HuH-7 (cell line): ENCODE measurements at regions not wholly inside any gene's neighbourhood (a gene's known extent, or its start where the extent isn't known, plus 50 kb on each side); places are given as distances from the start of the nearest gene placed in this dataset.
A peak's percentile ranks its signal among the peaks of the same experiment; 100 is the strongest.
"Not testable (repeated sequence)": the region's sequence is repeated elsewhere in the genome, so short reads cannot be mapped to it uniquely, and the experiment has no call there.

Source experiments
- DNase-seq: peaks from one replicate; pipeline ENCODE4 v3.0.0; 2011; ENCODE audit warnings: low spot score

DNA sequence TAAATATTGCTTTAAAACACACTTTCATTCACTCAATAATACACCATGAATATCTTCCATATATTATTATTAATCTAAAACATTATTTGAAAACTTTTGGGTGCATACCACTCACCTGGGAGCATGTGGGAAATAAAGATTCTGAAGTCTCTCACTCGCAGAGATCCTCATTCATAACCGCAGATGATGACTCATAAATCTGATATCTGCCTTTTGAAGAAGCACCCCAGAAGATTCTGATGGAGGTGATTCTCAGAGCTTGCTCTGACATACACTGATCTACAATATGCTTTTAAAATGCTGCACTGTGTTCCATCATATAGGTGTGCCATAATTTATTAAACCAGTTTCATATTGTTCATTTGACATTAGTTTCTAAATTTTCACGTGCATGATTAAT is 135.0 kb upstream of the SGK1 start:
- no peak for DNase-seq

DNA sequence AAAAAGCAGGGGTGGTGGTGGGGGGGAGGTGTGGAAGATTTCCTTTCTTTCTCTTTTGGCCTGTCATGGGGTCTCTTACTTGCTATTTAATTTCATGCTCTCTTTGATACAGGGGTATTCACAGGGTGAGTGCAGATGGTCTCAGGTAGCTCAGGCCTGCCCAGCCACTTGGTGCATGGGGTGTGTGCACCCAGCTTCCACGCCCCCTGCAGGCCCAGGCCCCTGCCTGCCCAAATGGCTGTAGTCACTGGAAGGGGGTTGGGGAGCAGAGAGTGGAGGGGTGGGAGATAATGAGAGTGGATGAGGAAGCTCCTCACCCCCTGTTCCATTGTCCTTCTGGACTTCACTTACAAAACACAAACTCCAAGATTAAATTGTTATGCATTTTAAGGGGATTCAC is 133.6 kb upstream of the SGK1 start:
- no peak for DNase-seq

DNA sequence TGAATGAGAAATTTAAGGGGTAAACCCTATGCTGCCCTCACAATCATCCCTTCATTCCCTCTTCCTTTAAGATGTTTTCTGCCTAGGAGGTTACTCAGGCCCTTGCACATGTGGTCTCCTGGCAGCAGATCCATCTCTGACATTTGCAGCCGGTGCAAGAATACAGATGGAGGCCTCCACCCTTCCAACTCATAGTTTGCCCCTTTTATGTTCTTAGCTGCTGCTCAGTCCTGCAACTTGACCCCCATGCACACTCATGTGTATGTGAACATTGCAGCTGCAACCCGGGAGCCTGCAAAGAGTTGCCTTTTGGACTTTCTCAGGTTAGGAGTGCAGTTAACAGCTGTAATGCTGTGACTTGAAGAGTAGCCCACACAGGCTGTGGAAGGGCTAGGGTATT is 131.9 kb upstream of the SGK1 start:
- no peak for DNase-seq

DNA sequence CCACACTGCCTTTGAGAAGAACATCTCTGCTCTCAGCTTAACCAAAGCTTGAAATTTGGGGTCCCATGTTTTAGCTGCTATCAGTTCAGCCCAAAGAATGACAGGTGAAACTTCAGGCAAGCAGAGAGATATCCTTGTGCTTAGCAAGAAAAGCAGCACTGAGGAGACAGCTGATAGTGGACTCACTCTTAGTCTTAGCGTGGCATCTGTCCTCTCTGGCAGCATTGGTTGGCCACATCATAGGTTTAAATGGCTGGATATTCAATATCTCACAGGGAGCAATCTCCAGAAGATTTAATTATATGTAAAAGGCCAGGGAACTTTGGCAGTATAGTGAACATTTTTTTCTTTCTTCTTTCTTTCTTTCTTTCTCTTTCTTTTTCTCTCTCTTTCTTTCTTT is 131.1 kb upstream of the SGK1 start:
- no peak for DNase-seq

DNA sequence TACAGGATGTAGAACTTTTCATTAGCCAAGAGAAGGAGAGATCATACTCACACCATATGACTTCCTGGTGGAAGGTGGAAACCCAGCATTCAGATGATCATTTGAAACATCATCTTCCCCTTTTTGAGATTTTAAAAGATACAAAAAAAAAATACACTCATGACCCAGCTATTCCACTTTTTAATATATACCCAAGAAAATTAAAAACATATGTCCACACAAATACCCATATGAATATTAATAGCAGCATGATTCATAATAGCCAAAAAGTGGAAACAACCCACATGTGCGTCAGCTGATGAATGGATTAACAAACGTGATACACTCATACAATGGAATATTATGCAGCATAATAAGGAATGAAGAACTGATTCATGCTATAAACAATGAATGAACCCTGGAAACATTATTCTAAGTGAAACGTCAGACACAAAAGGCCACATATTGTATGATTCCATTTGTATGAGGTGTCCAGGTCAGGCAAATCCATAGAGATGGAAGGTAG is 130.0 kb upstream of the SGK1 start:
- DNase-seq: no peak

DNA sequence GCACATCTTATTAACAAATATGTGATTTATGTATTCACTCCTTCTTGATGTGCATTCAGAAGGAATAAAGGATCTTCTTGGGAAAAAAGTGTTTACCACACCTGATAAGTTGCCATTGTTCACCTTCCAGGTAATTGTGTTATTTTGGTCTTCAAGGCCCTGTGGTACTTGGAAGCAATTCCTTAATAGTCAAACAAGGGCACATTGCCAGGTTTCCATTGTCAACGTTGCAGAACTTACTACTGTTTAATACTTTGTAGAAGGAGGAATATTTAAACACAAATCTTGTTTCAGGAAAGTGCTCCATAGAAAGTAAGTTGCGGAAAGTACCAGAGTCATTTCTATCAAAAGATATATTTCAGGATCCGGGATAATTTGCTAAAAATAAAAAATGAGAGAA is 129.5 kb upstream of the SGK1 start:
- DNase-seq: no peak

DNA sequence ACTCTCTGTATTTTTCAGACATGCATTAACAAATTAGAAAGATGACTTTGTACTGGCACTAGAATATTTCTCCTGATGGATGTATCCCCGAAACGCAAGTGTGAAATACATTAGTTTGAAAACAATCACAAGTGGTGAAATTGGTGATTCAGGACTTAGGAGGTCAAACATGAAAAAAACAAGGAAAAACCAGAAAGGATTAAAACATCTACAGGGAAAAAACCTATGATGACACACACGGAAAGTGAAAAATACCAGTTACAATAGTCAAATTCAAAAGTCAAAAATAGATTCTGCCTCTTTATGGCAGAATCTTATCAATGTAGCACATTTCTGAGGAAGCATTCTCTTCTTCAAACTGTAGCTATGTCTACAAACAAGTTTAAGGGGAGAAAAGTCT is 129.0 kb upstream of the SGK1 start:
- no peak for DNase-seq

DNA sequence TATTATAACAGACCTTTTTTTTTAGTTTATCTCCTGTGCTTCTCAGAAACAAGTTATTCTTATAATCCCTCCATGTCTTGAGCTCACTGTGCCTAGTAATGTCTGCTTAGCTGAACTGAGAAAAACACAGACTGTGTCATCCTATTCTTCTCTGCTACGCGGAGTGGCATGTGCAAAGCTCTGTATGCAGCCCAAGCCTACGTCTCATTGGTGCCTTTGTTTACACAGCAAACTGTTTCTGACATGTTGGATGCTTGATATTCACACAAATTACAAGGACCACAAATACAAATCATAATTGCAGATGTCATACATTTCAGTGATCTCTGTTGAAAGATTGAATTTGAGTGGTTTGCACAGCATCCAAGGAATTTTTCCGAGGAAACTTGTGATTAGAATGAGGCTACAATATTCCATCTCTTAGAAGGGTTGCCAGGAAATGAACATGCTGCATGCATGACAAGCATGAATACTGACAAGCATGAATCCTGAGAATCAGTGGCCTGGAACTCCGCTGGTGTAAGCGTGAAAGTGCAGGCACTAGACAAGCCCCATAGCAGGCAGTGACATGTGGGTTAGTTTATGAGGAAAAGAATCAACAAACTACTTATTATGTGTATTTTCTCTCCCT is 128.4 kb upstream of the SGK1 start:
- peak; percentile 33 for DNase-seq

DNA sequence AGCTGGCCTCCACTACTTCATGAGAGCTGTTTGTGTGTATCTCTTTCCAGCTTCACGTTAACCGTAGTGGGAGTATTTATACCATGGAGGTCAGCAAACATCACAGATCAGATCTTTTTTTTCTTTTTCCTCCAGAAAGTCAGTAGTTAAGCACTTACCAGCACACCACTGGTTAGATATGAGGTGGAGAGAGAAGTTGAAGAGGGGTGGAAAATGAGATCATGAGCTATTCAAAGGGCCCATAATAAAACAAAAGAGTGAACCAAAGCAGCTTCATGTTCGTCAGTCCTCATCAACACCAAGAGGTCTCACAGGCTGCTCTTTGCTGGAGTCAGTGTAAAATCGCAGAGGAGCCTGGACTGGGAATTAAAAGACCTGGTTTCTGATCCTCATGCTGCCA is 125.1 kb upstream of the SGK1 start:
- no peak for DNase-seq

DNA sequence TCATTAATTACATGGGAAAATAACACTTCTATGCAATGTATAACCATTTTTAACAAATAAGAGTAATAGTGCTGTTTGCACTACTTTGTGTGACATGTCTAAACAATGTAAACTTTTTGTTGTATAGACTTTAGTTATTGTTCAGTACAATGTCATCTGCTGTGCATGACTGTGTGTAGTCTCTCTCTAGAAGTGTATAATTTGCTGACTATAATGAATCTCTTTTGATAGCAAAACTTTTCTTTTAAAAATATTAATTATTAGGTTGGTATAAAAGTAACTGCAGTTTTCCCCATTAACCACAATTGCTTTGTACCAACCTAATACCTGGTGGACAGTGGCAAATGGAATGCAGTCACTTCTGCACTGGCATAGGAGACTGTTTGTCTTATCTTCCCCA is 124.2 kb upstream of the SGK1 start:
- no peak for DNase-seq

DNA sequence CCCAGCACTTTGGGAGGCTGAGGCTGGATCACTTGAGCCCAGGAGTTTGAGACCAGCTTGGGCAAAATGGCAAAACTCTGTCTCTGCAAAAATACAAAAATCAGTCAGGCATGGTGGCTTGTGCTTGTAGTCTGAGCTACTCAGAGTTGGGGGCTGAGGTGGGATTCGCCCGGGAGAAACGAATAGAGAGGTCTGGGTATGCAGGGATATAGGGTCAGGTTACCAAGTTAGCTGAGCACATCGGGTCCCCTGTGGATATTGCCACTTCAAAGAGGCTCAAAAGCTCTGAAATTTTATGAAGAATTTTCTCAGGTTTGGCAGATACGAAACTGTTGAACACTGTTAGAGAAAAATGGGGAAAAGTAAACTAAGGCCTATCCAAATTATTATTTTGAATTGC is 120.9 kb upstream of the SGK1 start:
- DNase-seq: no peak

DNA sequence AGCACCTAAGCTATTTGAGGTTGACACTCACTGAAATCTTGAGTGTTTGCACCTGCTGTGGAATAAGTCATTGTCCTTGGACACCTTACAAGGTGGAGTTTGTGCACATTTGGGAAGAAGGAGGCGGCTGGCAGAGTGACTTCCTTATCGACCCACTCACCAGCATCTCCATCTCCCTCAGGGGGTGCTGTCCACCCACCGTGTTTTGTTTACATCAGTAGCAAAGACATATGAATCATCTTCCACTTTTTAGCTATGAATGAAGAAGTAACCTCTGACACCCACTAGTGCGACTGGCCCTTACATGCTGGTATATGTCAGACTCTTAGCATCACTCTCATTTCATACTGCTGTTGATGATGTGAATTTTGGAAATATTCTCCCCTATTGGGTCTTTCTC is 119.5 kb upstream of the SGK1 start:
- no peak for DNase-seq

DNA sequence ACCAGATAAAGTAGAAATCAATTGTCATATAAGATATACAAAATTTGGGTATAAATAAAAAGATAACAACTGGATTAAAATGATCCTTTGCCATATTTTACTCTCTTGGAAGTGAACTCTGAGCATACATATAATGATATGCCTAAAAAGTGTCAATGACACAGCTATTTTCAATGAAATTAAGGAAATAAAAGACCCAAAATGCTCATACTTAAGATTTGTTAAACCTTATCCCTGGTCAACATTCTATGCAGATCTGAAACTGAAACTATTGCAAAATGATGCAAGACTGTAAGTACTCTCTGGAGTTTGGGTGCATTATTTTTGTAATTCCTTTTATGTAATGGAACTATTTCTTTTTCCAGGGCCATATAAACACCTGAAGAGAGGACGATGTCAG is 119.0 kb upstream of the SGK1 start:
- DNase-seq: no peak

DNA sequence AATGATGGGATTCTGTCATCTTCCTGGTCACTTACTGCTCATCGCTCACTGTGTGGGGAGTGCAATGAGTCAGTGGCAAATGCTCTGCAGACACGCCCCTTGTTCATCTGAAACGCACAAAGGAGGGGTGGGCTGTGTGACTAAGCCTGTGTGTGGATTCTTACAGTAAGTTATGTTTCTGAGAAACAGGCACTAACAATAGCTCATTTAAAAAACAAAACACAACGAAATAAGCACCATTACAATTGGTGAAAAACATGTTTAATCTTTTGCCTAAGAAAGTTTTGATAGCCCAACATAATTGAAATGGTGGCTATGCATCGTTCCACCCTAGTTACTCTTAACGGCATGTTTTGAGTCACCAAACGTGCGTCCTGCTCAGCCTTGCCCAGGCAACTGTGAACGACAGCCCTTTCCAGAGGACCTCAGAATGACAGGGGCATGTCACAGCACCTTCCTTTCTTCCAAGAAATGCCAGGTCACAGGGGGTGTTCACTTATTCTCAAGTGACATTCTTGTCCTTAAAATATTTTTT is 118.4 kb upstream of the SGK1 start:
- DNase-seq: no peak

DNA sequence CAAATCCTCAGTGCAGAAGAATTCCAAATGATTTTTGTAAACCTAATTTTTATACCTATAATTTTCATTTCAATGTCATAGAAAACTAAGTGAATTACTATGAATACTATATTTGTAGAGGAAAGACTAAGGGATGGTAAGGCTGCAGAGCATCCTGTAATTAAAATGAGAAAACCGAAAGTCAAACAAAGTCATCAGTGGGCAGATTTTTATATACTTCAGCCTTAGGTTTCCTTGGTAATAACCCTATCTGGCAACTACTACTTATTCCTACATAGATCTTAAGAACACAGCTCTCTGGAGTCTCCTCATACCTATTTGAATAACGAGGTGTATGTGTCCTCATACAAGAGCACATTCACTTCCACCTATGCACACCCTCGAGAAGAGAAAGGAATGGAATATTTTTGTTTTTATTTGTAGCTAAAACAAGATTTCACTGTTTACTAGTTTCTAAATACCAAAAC is 117.9 kb upstream of the SGK1 start:
- DNase-seq: no peak

DNA sequence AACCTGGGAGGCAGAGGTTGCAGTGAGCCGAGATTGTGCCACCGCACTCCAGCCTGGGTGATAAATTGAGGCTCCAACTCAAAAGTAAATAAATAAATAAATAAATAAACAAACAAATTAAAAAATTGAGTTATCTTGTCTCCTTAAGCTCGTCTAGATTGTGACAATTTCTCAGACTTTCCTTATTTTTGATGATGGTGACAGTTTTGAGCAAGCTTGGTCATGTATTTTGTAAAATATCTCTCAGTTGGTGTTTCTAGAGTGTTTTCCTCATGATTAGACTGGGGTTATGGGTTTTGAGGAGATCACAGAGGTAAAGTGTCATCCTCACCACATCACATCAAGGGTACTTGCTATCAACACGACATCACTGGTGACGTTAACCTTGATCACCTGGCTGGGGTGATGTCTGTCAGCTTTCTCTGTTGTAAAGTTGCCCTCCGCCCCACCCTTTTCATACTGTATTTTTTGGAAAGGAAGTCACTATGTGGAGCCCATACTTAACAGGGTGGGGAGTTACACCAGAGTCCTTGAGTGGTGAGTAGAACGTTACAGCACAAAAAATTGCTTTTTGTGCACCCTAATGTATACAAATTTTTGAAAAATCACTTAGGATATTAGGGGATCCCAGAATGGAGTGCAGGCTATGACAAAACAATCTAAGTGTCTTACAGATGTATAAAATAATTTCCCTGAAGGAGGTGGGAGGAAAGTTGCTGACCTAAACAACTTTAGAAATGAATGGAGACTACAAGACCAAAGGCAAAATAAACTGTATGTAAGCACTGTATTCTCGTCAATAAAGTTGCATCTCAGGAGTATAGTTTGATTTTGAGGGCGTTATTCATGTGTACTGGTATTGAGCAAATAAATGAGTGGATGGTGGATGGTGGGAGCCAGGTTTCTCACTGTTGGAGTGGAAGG is 116.4 kb upstream of the SGK1 start:
- DNase-seq: no peak

DNA sequence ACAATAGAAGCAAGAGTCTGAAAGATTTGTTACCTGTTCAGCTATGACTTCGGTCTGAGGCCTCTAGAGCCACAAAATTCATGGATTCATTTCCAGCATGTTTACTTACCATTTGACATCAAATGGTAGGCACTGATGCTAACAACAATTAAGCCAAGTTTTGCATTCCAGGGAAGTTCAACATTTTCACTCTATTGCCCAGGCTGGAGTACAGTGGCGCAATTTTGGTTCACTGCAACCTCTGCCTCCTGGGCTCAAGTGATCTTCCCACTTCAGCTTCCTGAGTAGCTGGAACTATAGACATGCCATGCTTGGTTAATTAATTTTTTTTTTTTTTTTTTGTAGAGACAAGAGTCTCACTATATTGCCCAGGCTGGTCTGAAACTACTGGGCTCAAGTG is 114.1 kb upstream of the SGK1 start:
- DNase-seq: no peak

DNA sequence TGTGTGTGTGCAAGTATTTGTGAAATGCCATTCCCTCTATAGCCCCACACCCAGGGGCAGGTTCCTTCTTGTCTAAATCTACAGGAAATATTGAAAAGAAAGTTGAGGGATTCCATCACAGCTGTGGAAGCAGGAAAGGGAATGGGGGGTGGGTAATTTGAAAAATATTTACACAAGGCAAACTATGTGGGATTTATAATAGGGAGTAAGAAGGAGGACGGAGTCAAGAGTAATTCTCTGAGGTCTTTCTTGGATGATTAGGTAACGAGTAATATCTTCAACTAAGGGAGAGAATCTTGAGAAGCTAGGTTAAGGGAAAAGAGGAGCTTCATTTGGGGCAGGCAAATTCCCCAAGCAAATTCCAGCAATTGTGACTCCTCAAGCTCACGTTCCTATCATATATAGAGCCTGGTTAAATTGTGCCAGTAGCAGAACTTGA is 113.5 kb upstream of the SGK1 start:
- DNase-seq: no peak

DNA sequence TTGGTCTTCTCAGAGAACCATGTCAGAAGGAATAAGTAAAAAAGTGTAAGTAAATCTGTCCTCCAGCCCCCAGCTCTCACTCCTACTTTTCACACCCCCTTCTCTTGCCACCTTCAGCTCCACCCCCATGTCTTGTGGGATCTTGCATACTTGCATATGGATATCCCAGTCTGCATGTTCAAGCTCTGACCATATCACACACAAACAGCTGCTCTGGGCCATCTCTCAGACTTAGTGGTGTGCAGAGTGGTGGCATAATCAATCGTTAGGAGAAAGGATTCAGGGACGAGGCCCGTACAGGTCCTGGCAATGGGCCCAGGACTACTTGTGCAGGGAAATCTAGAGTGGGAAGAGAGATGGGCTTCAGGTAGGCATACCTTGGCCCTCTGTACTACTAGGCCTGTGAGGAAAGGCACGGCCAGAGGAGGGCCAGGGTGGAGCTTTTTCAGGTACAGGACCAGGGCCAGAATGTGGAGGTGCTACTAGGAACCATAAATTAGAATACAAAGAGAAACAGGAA is 112.0 kb upstream of the SGK1 start:
- no peak for DNase-seq

DNA sequence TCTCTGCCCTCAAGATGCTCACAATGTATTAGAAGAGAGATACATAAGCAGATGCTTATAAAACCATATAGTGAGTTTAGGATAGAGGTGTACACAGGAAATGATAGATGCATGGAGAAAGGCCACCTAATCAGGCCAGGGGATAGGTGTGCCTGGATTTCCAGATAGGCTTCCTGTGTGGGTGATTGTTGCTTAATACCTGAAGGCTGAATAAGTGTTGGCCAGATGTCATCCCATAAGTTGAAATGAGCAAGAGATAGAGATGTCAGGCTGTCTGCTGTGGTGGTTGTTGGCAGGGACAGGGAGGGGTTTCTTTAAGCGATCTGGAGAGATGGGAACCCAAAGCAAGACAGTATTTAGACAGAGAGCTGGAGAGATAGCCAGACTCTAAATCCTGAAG is 109.8 kb upstream of the SGK1 start:
- DNase-seq: no peak

DNA sequence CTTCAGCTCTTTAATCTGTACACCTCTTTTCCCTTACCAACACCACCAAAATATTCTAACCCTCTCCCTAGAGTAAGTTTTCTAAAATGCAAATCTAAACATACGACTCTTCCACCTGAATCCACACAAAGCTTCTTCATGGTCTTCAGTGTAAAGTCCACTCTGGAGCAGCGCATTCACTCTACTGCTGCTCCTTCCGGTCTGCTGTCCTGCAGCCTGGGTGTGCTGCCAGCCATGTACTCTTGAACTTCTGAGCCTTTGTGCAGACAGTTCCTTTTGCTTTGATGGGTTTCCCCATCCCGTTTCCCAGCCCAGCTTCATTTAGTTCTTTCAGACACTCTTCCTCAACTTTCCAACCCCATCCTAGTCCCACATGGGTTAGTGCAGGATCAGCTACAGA is 108.7 kb upstream of the SGK1 start:
- no peak for DNase-seq

DNA sequence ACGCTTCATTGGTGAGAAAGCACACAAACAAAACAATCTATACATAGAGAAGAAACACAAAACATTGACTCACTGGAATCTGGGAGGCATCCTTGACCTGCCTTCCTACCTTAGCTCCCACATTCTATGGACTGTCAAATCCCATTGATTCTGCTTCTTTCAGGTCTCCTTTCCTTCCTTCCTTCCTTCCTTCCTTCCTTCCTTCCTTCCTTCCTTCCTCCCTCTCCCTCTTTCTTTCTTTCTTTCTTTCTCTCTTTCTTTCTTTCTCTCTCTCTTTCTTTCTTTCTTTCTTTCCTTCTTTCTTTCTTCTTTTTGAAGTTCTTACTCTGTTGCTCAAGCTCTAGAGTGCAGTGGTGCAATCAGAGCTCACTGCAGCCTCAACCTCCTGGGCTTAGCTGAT is 108.0 kb upstream of the SGK1 start:
- DNase-seq: not testable (repeated sequence)

DNA sequence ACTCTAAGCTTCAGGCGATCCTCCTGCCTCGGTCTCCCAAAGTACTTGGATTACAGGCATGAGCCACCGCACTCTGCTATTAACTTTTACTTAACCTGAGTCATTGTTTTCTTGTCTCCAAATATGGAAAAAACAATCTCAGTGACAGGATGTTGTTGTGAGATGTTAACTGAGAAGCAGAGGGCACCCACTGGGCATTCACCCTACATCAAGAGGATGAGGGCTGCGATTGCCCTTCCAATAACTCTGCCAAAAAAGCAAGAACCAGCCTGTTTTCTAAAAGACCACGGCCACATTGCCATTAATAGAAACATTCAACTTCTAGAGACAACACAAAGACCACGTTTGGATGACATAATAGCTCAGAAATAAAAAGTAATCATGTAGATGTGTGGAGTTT is 107.6 kb upstream of the SGK1 start:
- no peak for DNase-seq
